Esophagus mucosa (tissue), 1 donor: ENCODE measurements at regions not wholly inside any gene's neighbourhood (a gene's known extent, or its start where the extent isn't known, plus 50 kb on each side); places are given as distances from the start of the nearest gene placed in this dataset.
A peak's percentile ranks its signal among the peaks of the same experiment; 100 is the strongest.

Experiments used
- ATAC-seq: fragments of 200-7000 bp; cut with Tn5 transposase; one replicate; pipeline ENCODE4 v1.9.1; 2020
- donor health status: DM: yes; HTN: yes; CAD: no.

DNA sequence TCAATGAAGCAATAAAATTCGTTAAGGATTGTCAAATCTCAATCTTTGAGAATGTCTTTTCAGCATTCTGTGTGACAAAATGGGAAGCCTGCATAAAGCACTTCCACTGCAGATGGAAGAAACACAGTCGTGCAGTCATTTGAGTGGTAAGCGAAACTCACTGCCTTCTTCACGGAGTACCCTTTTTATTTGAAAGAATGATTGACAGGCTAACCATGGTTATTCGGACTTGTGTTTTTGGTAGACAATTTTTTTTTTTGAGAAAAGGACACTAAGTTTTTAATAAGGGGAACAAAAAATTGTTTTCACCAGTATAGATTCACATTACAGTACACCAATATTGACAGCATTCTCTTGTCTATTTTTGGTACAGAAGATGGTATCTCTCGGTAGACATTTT, 86.9 kb upstream of the MSX1 start:
- no peak for ATAC-seq

- ATAC-seq = no peak
These were observed 88.3 kb upstream of the MSX1 start for GRCh38 chr4:4771160-4771559.

- no peak for ATAC-seq
These were observed 88.9 kb upstream of the MSX1 start for GRCh38 chr4:4770610-4771009.

- no peak for ATAC-seq
These were observed 92.9 kb upstream of the MSX1 start for GRCh38 chr4:4766564-4766963.

DNA sequence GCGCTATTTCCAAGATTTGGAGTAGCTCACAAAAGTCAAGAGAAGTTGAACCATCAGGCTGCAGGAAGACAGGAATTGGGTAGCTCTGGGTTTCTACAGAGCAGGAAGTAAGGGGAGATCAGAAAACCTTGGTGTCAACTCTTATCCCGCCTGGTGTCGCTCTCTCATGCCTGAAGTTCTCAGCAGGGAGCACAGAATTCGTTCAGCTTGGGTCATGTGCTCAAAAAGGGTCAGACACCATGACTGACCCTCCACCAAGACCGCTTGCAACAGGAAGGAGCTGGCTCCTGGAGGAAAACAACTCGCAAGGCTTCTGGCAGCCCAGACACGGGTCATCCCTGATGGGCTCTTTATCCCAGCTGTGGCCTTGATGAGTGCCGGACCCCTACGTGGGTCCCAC, 93.7 kb upstream of the MSX1 start:
- no peak for ATAC-seq

DNA sequence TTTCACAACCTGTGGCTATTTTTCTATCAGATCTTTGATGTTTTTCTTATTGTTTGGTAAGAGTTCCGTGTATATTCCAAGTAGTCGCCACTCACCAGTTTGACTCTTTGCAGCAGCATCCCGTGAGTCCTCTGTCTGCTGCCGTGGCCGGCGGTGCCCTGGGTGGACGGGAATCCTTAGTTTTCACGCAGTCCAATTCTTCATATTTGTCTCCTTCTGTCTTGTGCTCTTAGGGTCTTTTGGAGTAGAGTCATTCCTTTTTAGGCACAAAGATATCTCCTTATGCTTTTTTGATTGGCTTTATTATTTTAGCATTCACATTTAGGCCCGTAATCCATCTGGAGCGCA, 94.9 kb upstream of the MSX1 start:
- ATAC-seq = no peak

DNA sequence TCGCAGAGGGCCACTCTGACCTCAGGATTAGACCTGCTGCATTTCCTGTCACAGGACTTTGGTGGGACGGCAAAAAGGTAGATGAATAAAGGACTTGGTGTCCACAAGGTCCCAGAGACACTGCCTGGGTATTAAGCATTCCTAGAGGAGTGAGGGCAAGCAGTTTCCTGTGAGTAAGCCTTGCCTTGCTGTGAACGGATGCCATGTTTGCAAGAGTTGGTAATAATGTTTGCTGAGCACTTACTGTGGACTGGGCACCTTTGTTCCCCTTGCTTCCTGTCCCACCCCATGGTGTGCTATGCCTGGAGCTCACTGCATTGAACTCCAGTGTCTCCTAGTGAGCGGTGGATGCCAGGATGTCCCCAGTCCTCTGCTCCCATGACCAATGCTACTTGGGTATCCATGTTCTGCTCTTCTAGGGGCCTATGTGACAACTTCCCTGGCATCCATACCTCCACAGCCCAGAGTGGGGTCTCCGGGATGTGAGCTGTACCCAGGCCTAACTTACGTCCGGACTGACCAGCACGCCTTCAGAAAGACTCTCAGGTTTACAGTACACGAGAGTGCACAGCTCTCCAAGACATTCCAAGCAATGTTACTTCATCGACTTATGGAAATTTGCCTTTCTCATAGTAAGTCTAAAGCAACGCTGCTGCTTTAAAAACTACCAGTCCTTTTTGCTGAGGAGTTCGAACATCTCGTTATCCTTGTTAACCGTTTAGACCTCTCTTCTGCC, 95.5 kb upstream of the MSX1 start:
- ATAC-seq = no peak

DNA sequence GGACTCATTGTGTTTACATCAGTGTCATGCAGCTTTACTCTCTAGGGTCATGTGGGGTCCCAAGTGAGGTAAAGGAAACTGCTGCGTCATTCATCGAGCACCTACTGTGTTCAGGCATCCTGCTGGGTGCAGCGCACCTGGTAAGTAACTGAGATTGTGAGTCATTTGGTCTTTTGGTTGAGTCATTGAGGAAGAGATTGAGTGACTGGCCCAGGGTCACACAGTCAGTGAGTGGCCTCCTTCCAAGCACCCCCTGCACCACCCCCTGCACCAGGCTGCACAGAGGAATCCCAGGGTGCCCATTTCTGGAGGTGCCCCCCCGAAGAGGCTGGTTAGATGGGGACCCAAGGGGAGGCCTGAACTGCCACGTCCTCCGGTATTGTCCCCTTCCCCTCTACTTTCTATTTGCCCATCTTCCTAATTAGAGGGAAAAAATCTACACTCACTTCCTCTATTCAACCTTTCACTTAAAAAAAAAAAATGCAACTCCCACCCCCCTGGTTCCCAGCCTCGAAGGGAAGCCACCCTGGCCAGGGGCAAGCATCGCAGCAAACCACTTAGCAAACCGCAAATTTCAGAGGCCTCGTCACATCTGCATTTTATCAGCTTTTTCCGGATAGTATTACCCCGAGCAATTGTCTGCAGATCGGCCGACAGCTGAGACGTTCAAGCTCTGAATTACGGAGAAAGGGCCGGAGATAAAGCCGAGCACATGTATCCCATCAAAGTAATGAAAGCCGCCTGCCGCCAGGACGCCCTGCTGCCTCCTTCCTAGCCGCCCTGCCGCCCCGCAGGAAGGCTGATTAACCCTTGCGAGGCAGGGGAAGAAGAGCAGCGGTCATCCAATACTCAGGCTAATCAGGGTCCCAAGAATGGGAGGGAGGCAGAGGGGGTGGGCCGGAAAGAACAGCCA, 96.3 kb upstream of the MSX1 start:
- peak; percentile 66 for ATAC-seq

- no peak for ATAC-seq
These were observed 97.2 kb upstream of the MSX1 start for GRCh38 chr4:4762300-4762699.

GRCh38 chr4:4761128-4761982, 98.1 kb upstream of the MSX1 start:
- ATAC-seq = no peak

- no peak for ATAC-seq
These were observed 99.6 kb upstream of the MSX1 start for GRCh38 chr4:4759883-4760282.

- ATAC-seq = no peak
These were observed 100.2 kb upstream of the MSX1 start for GRCh38 chr4:4759232-4759631.

GRCh38 chr4:4758681-4759080, 100.8 kb upstream of the MSX1 start:
- ATAC-seq = no peak

- ATAC-seq = no peak
These were observed 104.2 kb upstream of the MSX1 start for GRCh38 chr4:4755306-4755705.

DNA sequence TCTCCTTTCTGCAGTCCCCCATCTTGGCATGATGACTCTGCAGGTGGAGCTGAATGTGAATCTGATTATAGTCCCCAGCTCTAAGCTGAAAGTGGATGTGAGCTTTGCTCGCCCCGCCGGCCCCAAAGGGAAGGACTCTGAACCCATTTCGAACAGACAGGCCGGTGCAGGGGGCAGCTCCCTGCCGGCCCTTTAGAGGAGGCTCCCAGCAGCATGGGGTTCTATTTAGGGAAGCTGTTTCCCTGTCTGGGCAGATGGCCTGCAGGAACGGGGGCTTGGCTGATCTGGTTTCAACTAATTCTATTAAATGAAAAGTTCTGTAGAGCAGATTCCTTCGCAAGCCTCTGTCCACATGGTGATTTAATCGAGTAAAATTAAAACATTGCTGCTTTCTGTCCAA, 104.8 kb upstream of the MSX1 start:
- ATAC-seq = no peak

DNA sequence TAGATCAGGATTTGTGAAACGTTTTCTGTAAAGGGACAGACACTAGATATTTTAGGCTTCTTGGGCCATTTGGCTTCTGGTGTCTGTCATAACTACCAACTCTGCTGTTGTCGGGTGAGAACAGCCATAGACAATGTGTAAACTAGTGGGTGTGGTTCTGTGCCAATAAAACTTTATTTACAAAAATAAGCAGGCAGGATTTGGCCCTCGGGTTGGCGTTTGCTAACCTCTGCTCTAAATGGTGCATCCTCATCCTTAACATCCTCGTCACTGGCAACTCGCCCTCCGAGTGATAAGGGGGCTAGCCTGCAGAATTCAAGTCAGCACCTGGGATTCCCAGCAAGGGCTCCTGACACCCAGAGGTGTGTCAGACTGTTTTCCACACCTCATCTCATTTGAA, 105.8 kb upstream of the MSX1 start:
- no peak for ATAC-seq

- no peak for ATAC-seq
These were observed 106.7 kb upstream of the MSX1 start for GRCh38 chr4:4752576-4753401.

DNA sequence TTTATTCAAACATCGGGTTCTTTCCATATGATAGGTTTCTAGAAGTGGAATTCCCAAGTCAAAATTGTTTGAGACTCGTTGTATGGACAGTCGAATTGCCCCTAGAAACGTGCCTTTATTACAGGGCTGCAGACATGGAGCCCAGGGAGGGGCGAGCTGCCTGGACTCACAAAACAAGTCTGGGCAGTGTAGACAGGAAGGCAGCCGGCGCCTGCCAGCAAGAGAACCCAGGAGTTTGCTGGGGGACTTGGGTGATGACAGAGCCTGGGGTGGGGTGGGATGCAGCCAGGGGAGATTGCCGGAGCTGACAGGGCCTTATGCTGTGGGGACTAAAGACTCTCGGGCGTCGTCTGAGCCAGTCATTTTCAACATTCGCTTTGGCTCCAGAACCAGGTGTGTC, 107.4 kb upstream of the MSX1 start:
- peak; percentile 48 for ATAC-seq

DNA sequence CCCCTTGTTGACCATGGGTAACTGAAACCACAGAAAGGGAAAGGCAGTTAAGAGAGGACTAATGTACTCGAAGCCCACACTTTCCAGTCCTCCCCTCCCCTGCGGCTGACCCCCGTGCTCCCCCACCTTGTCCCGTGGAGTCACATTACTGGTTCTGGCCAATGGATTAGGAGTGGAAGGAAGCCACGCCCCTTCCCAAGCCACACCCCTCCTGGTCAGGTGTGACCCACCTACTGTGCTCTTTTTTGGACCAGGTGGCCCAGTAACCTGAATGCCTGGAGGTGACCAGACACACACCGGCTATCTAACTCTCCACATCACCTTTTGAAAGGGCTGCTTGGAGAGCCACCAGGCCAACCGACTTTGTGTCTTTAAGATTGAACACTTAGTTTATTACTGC, 109.3 kb upstream of the MSX1 start:
- no peak for ATAC-seq

- ATAC-seq = no peak
These were observed 110.3 kb upstream of the MSX1 start for GRCh38 chr4:4749137-4749536.

DNA sequence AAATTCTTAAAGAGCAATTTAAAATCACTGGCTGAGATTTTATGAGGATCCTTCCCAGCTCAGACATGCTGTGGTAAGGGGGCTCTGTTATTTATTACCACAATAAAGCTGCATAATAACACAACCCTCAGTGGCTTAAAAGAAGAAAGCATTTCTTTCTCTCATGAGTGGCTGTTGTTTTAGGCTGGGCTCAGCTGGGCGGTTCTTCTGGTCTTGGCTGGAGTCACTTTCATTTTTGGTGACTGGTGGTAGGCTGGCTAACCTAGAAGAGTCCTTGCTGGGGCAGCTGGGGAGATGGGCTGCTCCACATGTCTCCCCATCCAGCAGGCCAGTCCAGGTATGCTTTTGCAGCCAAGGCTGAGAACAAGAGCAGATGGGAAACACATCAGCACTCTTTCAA, 113.0 kb upstream of the MSX1 start:
- ATAC-seq = no peak

DNA sequence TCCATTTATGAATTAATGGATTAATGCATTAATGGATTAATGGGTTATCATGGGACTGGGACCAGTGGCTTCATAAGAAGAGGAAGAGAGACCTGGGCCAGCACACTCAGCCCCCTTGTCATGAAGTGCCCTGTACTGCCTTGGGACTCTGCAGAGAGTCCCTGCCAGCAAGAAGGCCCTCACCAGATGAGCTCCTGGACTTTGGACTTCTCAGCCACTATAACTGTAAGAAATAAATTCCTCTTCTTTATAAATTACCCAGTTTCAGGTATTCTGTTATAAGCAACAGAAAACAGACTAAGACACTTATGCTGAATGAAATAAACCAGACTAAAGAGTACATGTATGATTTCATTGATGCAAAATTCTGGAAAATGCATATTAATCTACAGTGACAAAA, 119.4 kb upstream of the MSX1 start:
- no peak for ATAC-seq
